ENCODE measurements at regions not wholly inside any gene's neighbourhood (a gene's known extent, or its start where the extent isn't known, plus 50 kb on each side); places are given as distances from the start of the nearest gene placed in this dataset.

DNA sequence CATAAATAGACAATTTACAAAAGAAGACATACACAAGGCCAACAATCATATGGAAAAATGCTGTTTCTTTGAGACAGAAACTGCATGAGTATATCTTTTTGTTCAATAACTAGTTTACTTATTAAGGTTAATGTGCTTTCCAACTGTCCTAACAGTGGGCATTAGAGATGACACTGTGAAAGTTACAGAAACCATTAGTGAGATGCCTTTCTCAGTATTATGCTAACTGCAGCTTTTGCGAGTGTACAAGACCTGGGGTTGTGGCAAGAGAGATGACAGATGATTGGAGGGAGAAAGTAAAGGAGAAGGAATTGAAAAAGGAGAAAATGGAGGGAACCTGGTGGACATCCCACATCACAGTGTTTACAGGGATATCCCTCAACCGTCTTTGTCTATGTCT lies 640.5 kb downstream of the ZPLD1 start:
- Histone ChIP-seq H3K9me3 (ENCODE audit: control insufficient read depth, low read depth, low read length) (no peaks in the 10 kb centered on the region), H3K9me1 (ENCODE audit: control insufficient read depth, extremely low read depth, insufficient read depth, low read length) (no peaks in the 10 kb centered on the region), H3K27ac (ENCODE audit: control insufficient read depth, insufficient read depth, low read length) (no peak overlapping the region), H4K20me1 (ENCODE audit: control insufficient read depth, extremely low read depth, insufficient read depth, low read length) (no peaks in the 10 kb centered on the region), H3K4me1 (ENCODE audit: control insufficient read depth, extremely low read depth, insufficient read depth, low read length) (no peaks in the 10 kb centered on the region), H3K4me2 (ENCODE audit: control insufficient read depth, extremely low read depth, insufficient read depth, low read depth, low read length) (no peak overlapping the region), H3K79me2 (ENCODE audit: control insufficient read depth, insufficient read depth, low read length) (no peaks in the 10 kb centered on the region), H3K9ac (ENCODE audit: control insufficient read depth, extremely low read depth, insufficient read depth, low read length) (no peak overlapping the region), H3K36me3 (ENCODE audit: control insufficient read depth in 2 of 2, extremely low read depth in 1 of 2, insufficient read depth in 2 of 2, low read length in 2 of 2) (no peaks in the 10 kb centered on the region), H2AFZ (ENCODE audit: control insufficient read depth, low read length) (no peak overlapping the region), H3K4me3 (ENCODE audit: control insufficient read depth in 2 of 3, extremely low read depth in 1 of 3, insufficient read depth in 2 of 3, low read depth in 1 of 3, low read length in 3 of 3) (no peak overlapping the region), H3K27me3 (ENCODE audit: control insufficient read depth, extremely low read depth, insufficient read depth, low read length) (no peaks in the 10 kb centered on the region)
- TF ChIP-seq, protein P1, sequence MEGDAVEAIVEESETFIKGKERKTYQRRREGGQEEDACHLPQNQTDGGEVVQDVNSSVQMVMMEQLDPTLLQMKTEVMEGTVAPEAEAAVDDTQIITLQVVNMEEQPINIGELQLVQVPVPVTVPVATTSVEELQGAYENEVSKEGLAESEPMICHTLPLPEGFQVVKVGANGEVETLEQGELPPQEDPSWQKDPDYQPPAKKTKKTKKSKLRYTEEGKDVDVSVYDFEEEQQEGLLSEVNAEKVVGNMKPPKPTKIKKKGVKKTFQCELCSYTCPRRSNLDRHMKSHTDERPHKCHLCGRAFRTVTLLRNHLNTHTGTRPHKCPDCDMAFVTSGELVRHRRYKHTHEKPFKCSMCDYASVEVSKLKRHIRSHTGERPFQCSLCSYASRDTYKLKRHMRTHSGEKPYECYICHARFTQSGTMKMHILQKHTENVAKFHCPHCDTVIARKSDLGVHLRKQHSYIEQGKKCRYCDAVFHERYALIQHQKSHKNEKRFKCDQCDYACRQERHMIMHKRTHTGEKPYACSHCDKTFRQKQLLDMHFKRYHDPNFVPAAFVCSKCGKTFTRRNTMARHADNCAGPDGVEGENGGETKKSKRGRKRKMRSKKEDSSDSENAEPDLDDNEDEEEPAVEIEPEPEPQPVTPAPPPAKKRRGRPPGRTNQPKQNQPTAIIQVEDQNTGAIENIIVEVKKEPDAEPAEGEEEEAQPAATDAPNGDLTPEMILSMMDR (optimal IDR thresholded peaks at IDR 0.05 in 1 of 3, IDR thresholded peaks at IDR 0.05 in 1 of 3, conservative IDR thresholded peaks at IDR 0.05 in 1 of 3; ENCODE audit: extremely low read depth in 1 of 3, insufficient read depth in 2 of 3, low read length in 3 of 3) = no peak
- no peak for TF ChIP-seq EZH2 (IDR thresholded peaks at IDR 0.05; ENCODE audit: low read length)
- DNase-seq (ENCODE audit: low read depth, low spot score) (no peak), FAIRE-seq (no peak)
- dilution Hi-C loops (cut with MboI; ENCODE audit: extremely low pct_ligation_motif_present, low sequenced_read_pairs) = no loop called here

DNA sequence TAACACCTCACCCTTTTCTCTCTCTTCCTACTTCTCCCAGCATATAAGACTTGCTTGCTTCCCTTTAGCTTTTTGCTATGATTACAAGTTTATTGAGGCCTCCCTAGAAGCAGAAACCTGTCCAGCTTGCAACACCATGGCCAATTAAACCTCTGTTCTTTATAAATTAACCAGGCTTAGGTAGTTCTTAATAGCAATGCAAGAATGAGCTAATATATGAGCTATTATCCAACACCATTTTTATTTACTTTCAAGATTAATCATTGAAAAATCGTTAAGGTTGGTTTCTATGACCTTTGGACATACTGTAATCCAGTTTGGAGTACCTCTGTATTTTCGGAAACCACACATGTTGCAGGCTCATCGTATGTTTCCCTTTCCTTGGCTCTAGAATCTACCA lies 643.1 kb downstream of the ZPLD1 start:
- H3K36me3 ChIP-seq (ENCODE audit: control insufficient read depth in 2 of 2, extremely low read depth in 1 of 2, insufficient read depth in 2 of 2, low read length in 2 of 2) = no peaks in the 10 kb centered on the region
- no peaks in the 10 kb centered on the region for H4K20me1 ChIP-seq (ENCODE audit: control insufficient read depth, extremely low read depth, insufficient read depth, low read length)
- no peaks in the 10 kb centered on the region for H3K9me1 ChIP-seq (ENCODE audit: control insufficient read depth, extremely low read depth, insufficient read depth, low read length)
- no peaks in the 10 kb centered on the region for H3K9me3 ChIP-seq (ENCODE audit: control insufficient read depth, low read depth, low read length)
- TF ChIP-seq EZH2 (IDR thresholded peaks at IDR 0.05; ENCODE audit: low read length) = no peak
- TF ChIP-seq, protein P1 (optimal IDR thresholded peaks at IDR 0.05 in 1 of 3, IDR thresholded peaks at IDR 0.05 in 1 of 3, conservative IDR thresholded peaks at IDR 0.05 in 1 of 3; ENCODE audit: extremely low read depth in 1 of 3, insufficient read depth in 2 of 3, low read length in 3 of 3) = no peak
- FAIRE-seq (no peak), DNase-seq (ENCODE audit: low read depth, low spot score) (no peak)
- no peaks in the 10 kb centered on the region for H3K79me2 ChIP-seq (ENCODE audit: control insufficient read depth, insufficient read depth, low read length)
- dilution Hi-C loops (cut with MboI; ENCODE audit: extremely low pct_ligation_motif_present, low sequenced_read_pairs) = no loop called here
- H3K4me2 ChIP-seq (ENCODE audit: control insufficient read depth, extremely low read depth, insufficient read depth, low read depth, low read length) = no peak overlapping the region
- H2AFZ ChIP-seq (ENCODE audit: control insufficient read depth, low read length) = no peak overlapping the region
- H3K4me3 ChIP-seq (ENCODE audit: control insufficient read depth in 2 of 3, extremely low read depth in 1 of 3, insufficient read depth in 2 of 3, low read depth in 1 of 3, low read length in 3 of 3) = no peak overlapping the region
- no peaks in the 10 kb centered on the region for H3K27me3 ChIP-seq (ENCODE audit: control insufficient read depth, extremely low read depth, insufficient read depth, low read length)
- H3K9ac ChIP-seq (ENCODE audit: control insufficient read depth, extremely low read depth, insufficient read depth, low read length) = no peak overlapping the region
- no peak overlapping the region for H3K27ac ChIP-seq (ENCODE audit: control insufficient read depth, insufficient read depth, low read length)
- no peaks in the 10 kb centered on the region for H3K4me1 ChIP-seq (ENCODE audit: control insufficient read depth, extremely low read depth, insufficient read depth, low read length)
